ENCODE measurements at regions not wholly inside any gene's neighbourhood (a gene's known extent, or its start where the extent isn't known, plus 50 kb on each side); places are given as distances from the start of the nearest gene placed in this dataset.

DNA sequence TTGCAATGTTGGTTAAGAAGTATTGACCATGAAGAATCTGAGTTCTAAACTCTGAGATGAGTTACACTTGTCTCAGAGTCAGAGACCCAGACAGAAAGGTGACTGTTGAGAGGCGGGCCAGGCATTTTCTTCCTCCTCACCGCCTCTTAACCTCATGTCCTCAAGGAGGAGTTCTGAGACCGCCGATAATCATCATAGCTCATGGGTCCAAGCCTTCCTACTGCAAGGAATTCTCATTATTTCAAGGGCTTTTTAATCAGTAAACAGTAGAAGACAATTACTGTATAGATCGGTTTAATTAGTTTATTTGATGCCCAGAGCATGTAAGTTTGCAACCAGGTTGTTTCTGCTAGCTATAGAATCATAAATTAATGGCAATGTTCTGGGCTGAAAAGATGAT lies 382.4 kb upstream of the MMS22L start:
- TF ChIP-seq, protein P1, sequence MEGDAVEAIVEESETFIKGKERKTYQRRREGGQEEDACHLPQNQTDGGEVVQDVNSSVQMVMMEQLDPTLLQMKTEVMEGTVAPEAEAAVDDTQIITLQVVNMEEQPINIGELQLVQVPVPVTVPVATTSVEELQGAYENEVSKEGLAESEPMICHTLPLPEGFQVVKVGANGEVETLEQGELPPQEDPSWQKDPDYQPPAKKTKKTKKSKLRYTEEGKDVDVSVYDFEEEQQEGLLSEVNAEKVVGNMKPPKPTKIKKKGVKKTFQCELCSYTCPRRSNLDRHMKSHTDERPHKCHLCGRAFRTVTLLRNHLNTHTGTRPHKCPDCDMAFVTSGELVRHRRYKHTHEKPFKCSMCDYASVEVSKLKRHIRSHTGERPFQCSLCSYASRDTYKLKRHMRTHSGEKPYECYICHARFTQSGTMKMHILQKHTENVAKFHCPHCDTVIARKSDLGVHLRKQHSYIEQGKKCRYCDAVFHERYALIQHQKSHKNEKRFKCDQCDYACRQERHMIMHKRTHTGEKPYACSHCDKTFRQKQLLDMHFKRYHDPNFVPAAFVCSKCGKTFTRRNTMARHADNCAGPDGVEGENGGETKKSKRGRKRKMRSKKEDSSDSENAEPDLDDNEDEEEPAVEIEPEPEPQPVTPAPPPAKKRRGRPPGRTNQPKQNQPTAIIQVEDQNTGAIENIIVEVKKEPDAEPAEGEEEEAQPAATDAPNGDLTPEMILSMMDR (IDR thresholded peaks at IDR 0.05), result no peak
- TF ChIP-seq POLR2A (IDR thresholded peaks at IDR 0.05), result no peak
